Activated naive CD8-positive, alpha-beta T cell treated with anti-CD3 and anti-CD28 coated beads, Interleukin-2, amount 10 ng/mL, durations not matched to agents 7 days and 5 days (primary cell): ENCODE measurements at regions not wholly inside any gene's neighbourhood (a gene's known extent, or its start where the extent isn't known, plus 50 kb on each side); places are given as distances from the start of the nearest gene placed in this dataset.

Experiments
- ATAC-seq: fragments of 150-1000 bp; cut with Tn5 transposase; one replicate; pipeline ENCODE4 v1.10.0; 2021; ENCODE audit warnings: low read depth, moderate library complexity
- POLR2A ChIA-PET: fragments of 350-600 bp; sonication (Branson Sonifier 250); formaldehyde crosslinking; loops from one replicate; lab custom pipeline; 2021; ENCODE audit warnings: antibody characterized with exemption; lab: Charles Lee
- DNase-seq: peaks from one replicate; pipeline ENCODE4 v3.0.0; 2021
- H3K27ac Mint-ChIP-seq: one replicate; pipeline ENCODE4 v1.8.0; 2022; ENCODE audit warnings: mild to moderate bottlenecking, mixed read lengths
- H3K27me3 Mint-ChIP-seq: one replicate; pipeline ENCODE4 v1.8.0; 2022; ENCODE audit warnings: mild to moderate bottlenecking, moderate library complexity, mixed read lengths
- H3K36me3 Mint-ChIP-seq: one replicate; pipeline ENCODE4 v1.8.0; 2021; ENCODE audit warnings: mild to moderate bottlenecking, mixed read lengths
- H3K4me1 Mint-ChIP-seq: one replicate; pipeline ENCODE4 v1.8.0; 2021; ENCODE audit warnings: mixed read lengths
- H3K4me3 Mint-ChIP-seq: one replicate; pipeline ENCODE4 v1.8.0; 2022; ENCODE audit warnings: mild to moderate bottlenecking, moderate library complexity, mixed read lengths
- H3K9me3 Mint-ChIP-seq: one replicate; pipeline ENCODE4 v1.8.0; 2021; ENCODE audit warnings: mixed read lengths

DNA sequence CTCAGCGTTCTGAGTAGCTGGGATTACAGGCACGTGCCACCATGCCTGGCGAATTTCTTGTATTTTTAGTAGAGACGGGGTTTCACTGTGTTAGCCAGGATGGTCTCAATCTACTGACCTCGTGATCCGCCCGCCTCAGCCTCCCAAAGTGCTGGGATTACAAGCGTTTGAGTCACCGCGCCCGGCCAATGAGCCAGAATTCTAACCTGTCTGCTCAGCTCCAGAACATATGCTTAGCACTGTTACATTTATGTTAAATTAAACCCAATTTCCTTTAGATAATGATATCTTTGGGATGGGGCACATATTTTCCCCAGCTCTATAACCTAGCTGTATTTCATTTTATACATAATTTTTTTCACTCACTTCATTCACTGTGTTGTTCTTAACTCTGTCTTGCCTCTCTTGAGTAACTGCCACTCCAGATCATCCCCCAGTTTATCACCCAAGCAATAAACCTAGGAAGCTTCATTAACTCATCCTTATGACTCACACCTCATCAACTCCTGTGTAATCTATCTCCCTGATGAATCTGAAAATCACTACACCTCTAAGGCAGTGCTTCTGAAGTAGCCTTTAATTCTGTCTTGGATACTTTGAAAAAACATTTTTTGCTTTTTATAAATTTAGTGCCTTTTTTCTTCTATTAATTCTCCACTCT, 559.7 kb upstream of the ZWINT start:
- Mint-ChIP-seq H3K9me3 (peaks cover 6% of the 10 kb centered on the region), H3K4me1 (no peaks in the 10 kb centered on the region), H3K36me3 (no peaks in the 10 kb centered on the region), H3K27ac (no peak overlapping the region), H3K4me3 (no peak overlapping the region), H3K27me3 (no peaks in the 10 kb centered on the region)
- no peak for ATAC-seq
- DNase-seq, result no peak
- POLR2A ChIA-PET, result no interaction called here

DNA sequence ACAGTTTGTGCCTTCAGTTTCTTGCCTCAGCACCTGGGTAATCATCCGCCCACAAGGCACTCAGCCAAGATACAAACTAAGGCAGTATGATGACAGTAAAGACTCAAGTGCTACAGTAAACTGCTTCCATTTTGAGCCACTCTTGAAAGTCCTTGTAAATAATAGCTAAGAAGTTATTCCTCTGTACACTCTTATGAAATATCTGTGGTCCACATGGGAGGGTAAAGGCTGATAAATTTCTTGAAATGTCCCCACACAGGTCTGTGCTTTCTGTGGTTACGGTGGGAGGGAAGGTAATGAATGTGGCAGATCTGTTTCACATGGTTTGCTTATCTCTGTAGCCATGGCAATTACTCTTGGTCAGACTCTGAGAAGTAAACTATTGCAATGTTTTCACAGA, 551.0 kb upstream of the ZWINT start:
- ATAC-seq, result no peak
- POLR2A ChIA-PET, result no interaction called here
- Mint-ChIP-seq H3K9me3 (peaks cover 6% of the 10 kb centered on the region), H3K36me3 (no peaks in the 10 kb centered on the region), H3K27ac (no peak overlapping the region), H3K4me1 (no peaks in the 10 kb centered on the region), H3K4me3 (no peak overlapping the region), H3K27me3 (no peaks in the 10 kb centered on the region)
- DNase-seq, result no peak

DNA sequence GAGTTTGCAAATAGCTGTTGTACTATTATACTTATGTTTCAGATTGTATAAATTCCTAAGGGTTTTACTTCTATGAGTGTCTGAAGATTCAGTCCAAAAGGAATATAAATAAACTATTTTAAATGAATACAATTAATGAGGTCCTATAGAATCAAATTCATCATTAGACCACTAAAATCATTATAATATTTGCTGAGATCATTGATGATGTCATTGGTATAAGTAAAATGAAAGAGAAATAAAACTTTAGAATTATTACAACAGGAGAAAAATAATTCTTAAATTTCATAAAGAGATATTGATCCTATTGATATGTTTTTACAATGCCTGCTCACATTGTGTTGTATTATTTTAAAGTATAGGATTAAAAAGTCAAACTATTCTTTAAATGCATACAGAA, 544.0 kb upstream of the ZWINT start:
- no peak for ATAC-seq
- no peak for DNase-seq
- Mint-ChIP-seq H3K9me3 (peaks cover 1% of the 10 kb centered on the region), H3K4me1 (no peaks in the 10 kb centered on the region), H3K36me3 (no peaks in the 10 kb centered on the region), H3K4me3 (no peak overlapping the region), H3K27ac (no peak overlapping the region), H3K27me3 (no peaks in the 10 kb centered on the region)
- POLR2A ChIA-PET, result no interaction called here

DNA sequence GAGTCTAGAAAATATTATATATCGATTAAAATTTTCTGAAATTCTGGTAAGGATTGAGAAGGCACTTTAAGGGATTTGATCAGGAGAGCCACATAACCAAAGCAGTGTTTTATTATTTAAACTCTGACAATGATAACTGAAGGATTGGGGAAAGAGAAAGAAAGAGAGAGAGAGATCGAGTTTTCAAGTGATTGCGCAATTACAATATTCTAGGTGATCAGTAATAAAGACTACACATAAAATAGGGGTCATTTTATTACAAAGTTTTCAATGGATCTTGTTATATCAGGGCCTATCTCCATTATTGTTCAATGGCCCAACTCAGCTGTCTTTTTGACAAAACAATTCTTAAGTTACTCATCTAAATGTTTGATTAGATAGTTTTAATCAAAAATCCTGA, 541.5 kb upstream of the ZWINT start:
- H3K36me3 Mint-ChIP-seq, result no peaks in the 10 kb centered on the region
- H3K4me3 Mint-ChIP-seq, result no peak overlapping the region
- H3K9me3 Mint-ChIP-seq, result peaks cover 2% of the 10 kb centered on the region
- no peak overlapping the region for H3K27ac Mint-ChIP-seq
- ATAC-seq (no peak), DNase-seq (no peak)
- no peaks in the 10 kb centered on the region for H3K27me3 Mint-ChIP-seq
- no peaks in the 10 kb centered on the region for H3K4me1 Mint-ChIP-seq
- POLR2A ChIA-PET, result no interaction called here

DNA sequence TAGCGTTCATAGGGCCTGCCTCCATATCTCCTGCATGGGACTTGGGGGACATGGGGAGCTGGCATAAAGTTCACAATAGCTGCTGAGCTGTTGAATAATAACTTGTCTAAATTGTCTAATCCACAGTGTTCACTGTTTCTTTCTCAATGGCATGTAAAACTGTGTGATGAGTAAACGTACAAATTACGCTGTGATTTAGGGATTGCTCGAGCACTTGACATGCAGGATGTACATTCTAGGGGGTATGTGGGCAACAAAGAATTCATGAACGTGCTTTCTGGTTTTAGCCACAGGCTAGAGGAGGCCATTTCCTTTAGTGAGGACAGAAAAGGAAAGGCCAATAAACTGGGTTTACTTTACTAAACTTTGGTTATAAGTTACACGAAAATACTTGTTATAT, 534.2 kb upstream of the ZWINT start:
- Mint-ChIP-seq H3K36me3 (no peaks in the 10 kb centered on the region), H3K4me3 (no peak overlapping the region), H3K27me3 (no peaks in the 10 kb centered on the region), H3K4me1 (no peaks in the 10 kb centered on the region), H3K9me3 (peaks cover 7% of the 10 kb centered on the region), H3K27ac (no peak overlapping the region)
- ATAC-seq (no peak), DNase-seq (no peak)
- POLR2A ChIA-PET, result no interaction called here

DNA sequence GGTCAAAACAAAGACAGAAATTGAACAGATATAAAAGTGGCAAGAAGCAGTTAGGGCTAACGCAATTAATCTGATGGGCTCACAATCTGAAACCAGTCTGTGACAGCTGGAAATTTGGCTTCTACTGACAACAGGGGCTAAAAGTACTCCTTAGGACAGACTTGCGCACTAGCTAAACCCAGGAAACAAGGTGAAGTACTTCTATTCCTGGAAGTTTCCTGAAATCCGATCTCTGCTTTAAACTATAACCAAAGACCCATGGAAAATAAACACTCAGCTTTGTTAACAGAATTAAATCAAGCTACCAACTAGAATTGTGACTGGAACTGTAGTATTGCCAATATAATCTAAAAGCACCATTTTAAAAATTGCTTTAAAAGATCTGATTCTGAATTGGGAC, 520.2 kb upstream of the ZWINT start:
- H3K27ac Mint-ChIP-seq, result no peak overlapping the region
- H3K27me3 Mint-ChIP-seq, result no peaks in the 10 kb centered on the region
- no peak overlapping the region for H3K4me3 Mint-ChIP-seq
- ATAC-seq, result no peak
- DNase-seq, result no peak
- no peaks in the 10 kb centered on the region for H3K9me3 Mint-ChIP-seq
- POLR2A ChIA-PET, result no interaction called here
- H3K4me1 Mint-ChIP-seq, result no peaks in the 10 kb centered on the region
- no peaks in the 10 kb centered on the region for H3K36me3 Mint-ChIP-seq

DNA sequence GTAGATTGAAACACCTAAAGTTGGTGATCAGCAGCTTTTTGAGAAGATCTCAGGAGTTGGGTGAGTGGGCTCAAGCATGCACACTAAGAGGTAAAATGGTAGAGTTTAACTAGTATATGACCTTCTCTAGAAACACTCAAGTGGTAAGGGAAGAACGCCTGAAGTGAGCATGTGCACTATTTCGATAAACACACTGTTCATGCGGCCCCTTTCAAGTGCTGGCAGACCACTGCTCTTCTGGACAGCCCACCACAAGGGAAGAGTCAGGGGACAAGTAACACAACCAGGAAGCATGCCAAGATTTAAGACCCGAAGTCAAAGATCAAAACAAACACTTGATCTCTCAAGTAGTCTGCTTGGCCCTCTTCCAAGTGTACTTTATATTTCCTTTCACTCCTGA, 519.5 kb upstream of the ZWINT start:
- Mint-ChIP-seq H3K4me3 (no peak overlapping the region), H3K9me3 (no peaks in the 10 kb centered on the region), H3K27ac (no peak overlapping the region), H3K4me1 (no peaks in the 10 kb centered on the region), H3K27me3 (no peaks in the 10 kb centered on the region), H3K36me3 (no peaks in the 10 kb centered on the region)
- ATAC-seq (no peak), DNase-seq (no peak)
- POLR2A ChIA-PET, result no interaction called here

DNA sequence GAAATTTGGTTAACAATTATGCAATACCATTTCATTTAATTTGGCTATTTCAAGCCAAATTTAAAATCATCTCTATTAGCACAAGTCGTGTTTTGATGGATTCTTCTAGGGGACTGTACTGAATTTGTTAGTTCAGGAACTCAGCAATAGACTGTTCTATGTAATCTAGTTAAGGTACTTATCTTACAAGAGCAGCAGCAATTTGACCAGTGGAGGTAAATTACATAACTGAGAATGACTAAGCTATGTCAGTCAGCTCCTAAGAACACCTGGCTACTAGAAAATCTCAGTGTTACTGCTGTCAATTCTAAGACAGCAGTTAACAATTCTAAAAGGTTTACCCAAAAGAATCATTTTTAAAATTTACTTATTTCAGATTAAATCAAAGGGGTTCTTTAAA, 513.9 kb upstream of the ZWINT start:
- no peak overlapping the region for H3K27ac Mint-ChIP-seq
- POLR2A ChIA-PET, result no interaction called here
- H3K4me1 Mint-ChIP-seq, result no peaks in the 10 kb centered on the region
- no peaks in the 10 kb centered on the region for H3K27me3 Mint-ChIP-seq
- peaks cover 2% of the 10 kb centered on the region for H3K9me3 Mint-ChIP-seq
- H3K36me3 Mint-ChIP-seq, result no peaks in the 10 kb centered on the region
- no peak overlapping the region for H3K4me3 Mint-ChIP-seq
- DNase-seq (no peak), ATAC-seq (no peak)

DNA sequence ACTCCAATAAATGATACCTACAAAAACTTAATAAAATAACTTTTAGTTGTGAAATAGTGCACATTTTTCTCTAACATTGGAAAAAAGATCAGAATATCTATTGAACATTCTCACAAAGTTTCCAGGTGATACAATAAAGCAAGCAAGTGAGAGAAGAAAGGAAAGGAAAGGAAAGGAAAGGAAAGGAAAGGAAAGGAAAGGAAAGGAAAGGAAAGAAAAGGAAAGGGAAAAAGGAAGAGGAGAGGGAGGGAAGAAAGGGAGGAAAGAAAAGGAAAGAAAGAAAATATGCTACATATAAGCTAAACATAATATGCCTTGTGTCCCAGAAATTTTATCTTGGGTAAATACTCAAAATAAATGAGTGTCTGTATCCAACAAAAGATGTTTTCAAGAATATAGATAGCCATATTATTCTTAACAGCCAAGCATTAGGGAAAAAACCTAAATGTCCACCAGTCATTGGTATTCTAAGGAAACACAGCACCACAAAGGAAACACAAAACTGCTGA, 510.2 kb upstream of the ZWINT start:
- Mint-ChIP-seq H3K9me3 (peaks cover 3% of the 10 kb centered on the region), H3K27ac (no peak overlapping the region), H3K36me3 (no peaks in the 10 kb centered on the region), H3K4me1 (no peaks in the 10 kb centered on the region), H3K4me3 (no peak overlapping the region), H3K27me3 (no peaks in the 10 kb centered on the region)
- POLR2A ChIA-PET, result no interaction called here
- no peak for ATAC-seq
- DNase-seq, result no peak

DNA sequence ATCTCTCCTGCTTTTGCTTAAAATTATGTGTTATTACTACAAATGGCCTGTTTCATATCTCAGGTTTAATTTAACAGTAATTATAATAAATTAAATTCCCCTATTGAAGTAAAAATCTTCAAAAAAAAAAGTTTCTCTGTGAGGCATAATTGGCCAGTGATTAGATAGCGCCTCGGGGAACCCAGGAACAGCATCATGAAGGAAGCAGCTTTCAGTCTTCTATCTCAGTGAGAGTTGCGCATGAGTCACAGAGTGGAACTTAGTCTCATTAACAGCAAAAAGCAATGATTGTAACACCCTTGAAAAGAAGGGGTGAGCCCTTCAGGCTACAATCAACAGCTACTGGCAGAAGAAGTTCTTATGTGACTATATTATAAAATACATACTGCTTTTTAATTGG, 506.2 kb upstream of the ZWINT start:
- POLR2A ChIA-PET, result no interaction called here
- Mint-ChIP-seq H3K27me3 (no peaks in the 10 kb centered on the region), H3K9me3 (peaks cover 1% of the 10 kb centered on the region), H3K4me1 (no peaks in the 10 kb centered on the region), H3K27ac (no peak overlapping the region), H3K36me3 (no peaks in the 10 kb centered on the region), H3K4me3 (no peak overlapping the region)
- DNase-seq, result no peak
- no peak for ATAC-seq

DNA sequence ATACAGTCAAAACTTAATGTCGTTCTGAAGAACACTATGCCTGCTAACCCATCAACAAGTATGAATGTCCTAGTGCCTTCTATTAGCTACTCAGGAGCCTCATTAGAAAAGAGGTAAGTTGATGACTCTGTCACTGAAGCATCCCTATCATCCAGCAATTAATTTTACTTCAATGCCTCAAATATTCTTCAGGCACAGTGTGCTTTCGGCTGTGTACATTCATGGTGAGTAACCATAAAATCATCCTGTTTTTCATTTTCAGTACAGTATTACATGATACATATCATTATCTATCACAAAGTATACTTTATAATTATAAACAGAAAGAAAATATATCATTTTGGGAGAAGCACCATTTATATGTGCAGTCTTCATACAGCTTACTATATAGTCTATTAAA, 495.5 kb upstream of the ZWINT start:
- H3K36me3 Mint-ChIP-seq, result no peaks in the 10 kb centered on the region
- no peaks in the 10 kb centered on the region for H3K4me1 Mint-ChIP-seq
- DNase-seq (no peak), ATAC-seq (no peak)
- no peak overlapping the region for H3K4me3 Mint-ChIP-seq
- H3K9me3 Mint-ChIP-seq, result peaks cover 3% of the 10 kb centered on the region
- no peaks in the 10 kb centered on the region for H3K27me3 Mint-ChIP-seq
- no peak overlapping the region for H3K27ac Mint-ChIP-seq
- POLR2A ChIA-PET, result no interaction called here

DNA sequence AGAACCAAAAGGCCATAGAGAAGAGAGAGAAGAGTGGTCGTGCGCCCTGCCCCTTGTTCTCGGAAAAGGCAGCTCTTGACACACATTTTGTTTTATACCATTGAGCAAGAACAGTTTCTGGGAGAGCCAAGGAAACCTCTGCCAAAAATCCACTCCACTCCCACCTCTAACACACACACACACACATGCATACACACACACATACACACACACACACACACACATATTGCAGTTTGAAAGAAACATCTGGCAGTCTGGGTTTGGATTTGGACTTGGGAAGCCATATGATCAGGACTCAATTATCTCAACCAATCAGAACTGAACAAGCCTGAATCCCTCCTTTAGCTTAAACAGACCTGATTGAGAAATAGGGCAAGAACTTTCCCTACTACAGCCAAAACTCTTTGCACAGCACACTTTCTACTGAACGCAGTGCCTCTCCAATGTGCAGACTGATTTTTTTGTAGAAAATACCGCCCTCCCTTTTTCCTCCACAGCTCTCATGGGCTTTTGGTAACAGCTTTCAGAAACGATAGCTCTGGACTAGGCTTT, 484.0 kb upstream of the ZWINT start:
- POLR2A ChIA-PET, result no interaction called here
- ATAC-seq, result no peak
- no peak for DNase-seq
- no peaks in the 10 kb centered on the region for H3K27me3 Mint-ChIP-seq
- no peaks in the 10 kb centered on the region for H3K36me3 Mint-ChIP-seq
- H3K4me3 Mint-ChIP-seq, result no peak overlapping the region
- H3K27ac Mint-ChIP-seq, result no peak overlapping the region
- no peaks in the 10 kb centered on the region for H3K4me1 Mint-ChIP-seq
- no peaks in the 10 kb centered on the region for H3K9me3 Mint-ChIP-seq

DNA sequence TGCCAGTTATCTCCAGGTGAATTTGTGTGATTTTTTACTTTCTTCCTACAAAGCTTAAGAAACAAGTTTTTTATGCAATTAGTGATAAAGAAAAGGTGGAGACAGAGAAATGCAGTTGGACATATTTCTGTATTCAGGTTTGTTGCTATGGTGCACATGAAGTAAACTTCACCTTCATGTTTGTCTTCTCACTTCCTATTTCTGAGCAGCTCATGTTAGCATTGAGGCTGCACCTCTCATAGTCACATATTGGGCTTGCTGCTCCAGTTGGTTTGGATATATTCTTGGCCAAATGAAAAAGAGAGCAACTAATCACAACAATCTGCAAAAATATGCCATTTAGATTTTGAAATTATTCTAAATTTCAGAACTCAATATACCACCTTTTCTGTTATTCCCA, 475.6 kb upstream of the ZWINT start:
- no peak overlapping the region for H3K4me3 Mint-ChIP-seq
- no peak overlapping the region for H3K27ac Mint-ChIP-seq
- no peaks in the 10 kb centered on the region for H3K27me3 Mint-ChIP-seq
- no peaks in the 10 kb centered on the region for H3K9me3 Mint-ChIP-seq
- H3K36me3 Mint-ChIP-seq, result no peaks in the 10 kb centered on the region
- POLR2A ChIA-PET, result no interaction called here
- H3K4me1 Mint-ChIP-seq, result no peaks in the 10 kb centered on the region
- ATAC-seq (no peak), DNase-seq (no peak)

DNA sequence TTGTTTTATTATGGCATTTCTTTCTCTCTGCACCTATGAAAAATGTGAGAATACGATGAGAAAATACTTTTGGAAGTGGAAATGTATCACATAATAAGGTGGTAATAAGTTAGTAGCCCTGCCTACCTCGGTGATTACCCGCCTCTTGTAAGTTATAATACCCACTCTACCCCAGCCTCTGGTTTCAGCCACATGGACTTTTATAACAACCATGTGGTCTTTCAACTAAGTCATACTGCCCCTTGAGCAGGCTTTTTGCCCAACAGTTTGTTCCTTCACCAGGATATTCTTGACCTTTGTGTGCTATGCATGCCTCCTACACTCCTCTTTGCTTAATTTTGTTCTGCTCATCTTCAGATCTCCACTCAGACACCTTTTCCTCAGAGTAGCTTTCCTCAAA, 470.6 kb upstream of the ZWINT start:
- no peaks in the 10 kb centered on the region for H3K36me3 Mint-ChIP-seq
- no peak overlapping the region for H3K4me3 Mint-ChIP-seq
- ATAC-seq (no peak), DNase-seq (no peak)
- POLR2A ChIA-PET, result no interaction called here
- H3K9me3 Mint-ChIP-seq, result no peaks in the 10 kb centered on the region
- H3K4me1 Mint-ChIP-seq, result no peaks in the 10 kb centered on the region
- H3K27ac Mint-ChIP-seq, result no peak overlapping the region
- no peaks in the 10 kb centered on the region for H3K27me3 Mint-ChIP-seq
